Testis (tissue), 2 donors: ENCODE measurements at regions not wholly inside any gene's neighbourhood (a gene's known extent, or its start where the extent isn't known, plus 50 kb on each side); places are given as distances from the start of the nearest gene placed in this dataset.

Source experiments
- DNase-seq: peaks from one replicate; pipeline ENCODE4 v3.0.0-alpha.2; 2019
- H3K27ac ChIP-seq, 2 donors: fragments of 200-600 bp; sonication (generic); one replicate each; pipeline ENCODE4 v1.5.1; 2019
- H3K27me3 ChIP-seq: fragments of 200-600 bp; sonication (generic); one replicate; pipeline ENCODE4 v1.5.1; 2019
- H3K36me3 ChIP-seq: fragments of 200-600 bp; sonication (generic); one replicate; pipeline ENCODE4 v1.5.1; 2017; ENCODE audit warnings: low read depth; ENCODE audit errors: missing control alignments
- H3K4me1 ChIP-seq: fragments of 200-600 bp; sonication (generic); one replicate; pipeline ENCODE4 v1.5.1; 2019
- H3K4me3 ChIP-seq, 2 donors: fragments of 200-600 bp; sonication (generic); one replicate each; pipeline ENCODE4 v1.5.1; 2017 to 2019
- H3K9me3 ChIP-seq: fragments of 200-600 bp; sonication (generic); one replicate; pipeline ENCODE4 v1.5.1; 2017
- POLR2A ChIP-seq: fragments of 450-650 bp; IDR thresholded peaks from one replicate; pipeline ENCODE4 v1.6.1; 2017; ENCODE audit warnings: antibody characterized with exemption, mild to moderate bottlenecking, moderate library complexity
- WGBS, 2 donors: methylation state at CpG; one replicate each; pipeline ENCODE4 v1.1.5; 2018; 5-methylcytosine and 5-hydroxymethylcytosine counted together
- intact Hi-C: fragments of 100-400 bp; cut with DNase I; formaldehyde crosslinking; loops from one replicate; pipeline ENCODE4 v1.15.1; 2023; ENCODE audit warnings: low total_unique reads
- TF ChIP-seq, protein P1 (sequence below), 3 experiments: fragments of 450-650 bp in 2 of 3; fragments of 200-600 bp in 1 of 3; sonication (generic) in 1 of 3; IDR thresholded peaks; one replicate each; pipeline ENCODE4 v1.5.1; 2016 to 2019; ENCODE audit warnings: antibody characterized with exemption in 3 of 3, mild to moderate bottlenecking in 2 of 3, moderate library complexity in 1 of 3

DNA sequence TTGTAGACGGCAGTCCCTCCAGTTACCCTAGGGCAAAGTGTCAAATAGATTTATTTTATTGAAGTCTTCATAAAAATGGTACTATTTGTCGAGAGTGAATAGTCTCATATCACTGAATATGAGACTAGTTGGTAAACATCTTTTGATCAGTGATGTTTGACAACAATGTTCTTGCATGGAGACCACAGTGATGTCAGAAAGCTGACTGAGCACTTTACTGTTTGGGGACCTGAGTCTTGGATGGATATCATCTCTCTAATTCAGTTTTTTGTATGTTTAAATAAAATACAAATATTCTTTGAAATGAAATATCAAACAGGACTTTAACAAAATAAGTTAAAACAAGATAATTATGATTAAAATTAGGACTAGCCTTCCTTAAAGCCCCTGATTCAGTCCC lies 1315.4 kb upstream of the NRXN1 start:
- H3K4me3 ChIP-seq = no peak overlapping the region
- H3K36me3 ChIP-seq = no peaks in the 10 kb centered on the region
- 54 to 81% methylated on average over 2 of the region's 2 CpGs for WGBS, 2 donors
- no peak for TF ChIP-seq POLR2A
- TF ChIP-seq, protein P1, sequence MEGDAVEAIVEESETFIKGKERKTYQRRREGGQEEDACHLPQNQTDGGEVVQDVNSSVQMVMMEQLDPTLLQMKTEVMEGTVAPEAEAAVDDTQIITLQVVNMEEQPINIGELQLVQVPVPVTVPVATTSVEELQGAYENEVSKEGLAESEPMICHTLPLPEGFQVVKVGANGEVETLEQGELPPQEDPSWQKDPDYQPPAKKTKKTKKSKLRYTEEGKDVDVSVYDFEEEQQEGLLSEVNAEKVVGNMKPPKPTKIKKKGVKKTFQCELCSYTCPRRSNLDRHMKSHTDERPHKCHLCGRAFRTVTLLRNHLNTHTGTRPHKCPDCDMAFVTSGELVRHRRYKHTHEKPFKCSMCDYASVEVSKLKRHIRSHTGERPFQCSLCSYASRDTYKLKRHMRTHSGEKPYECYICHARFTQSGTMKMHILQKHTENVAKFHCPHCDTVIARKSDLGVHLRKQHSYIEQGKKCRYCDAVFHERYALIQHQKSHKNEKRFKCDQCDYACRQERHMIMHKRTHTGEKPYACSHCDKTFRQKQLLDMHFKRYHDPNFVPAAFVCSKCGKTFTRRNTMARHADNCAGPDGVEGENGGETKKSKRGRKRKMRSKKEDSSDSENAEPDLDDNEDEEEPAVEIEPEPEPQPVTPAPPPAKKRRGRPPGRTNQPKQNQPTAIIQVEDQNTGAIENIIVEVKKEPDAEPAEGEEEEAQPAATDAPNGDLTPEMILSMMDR (IDR thresholded peaks at IDR 0.05) = no peak
- intact Hi-C loops = no loop called here
- DNase-seq = no peak
- no peaks in the 10 kb centered on the region for H3K4me1 ChIP-seq
- H3K27ac ChIP-seq = no peak overlapping the region
- H3K27me3 ChIP-seq = no peaks in the 10 kb centered on the region
- H3K9me3 ChIP-seq = no peaks in the 10 kb centered on the region

DNA sequence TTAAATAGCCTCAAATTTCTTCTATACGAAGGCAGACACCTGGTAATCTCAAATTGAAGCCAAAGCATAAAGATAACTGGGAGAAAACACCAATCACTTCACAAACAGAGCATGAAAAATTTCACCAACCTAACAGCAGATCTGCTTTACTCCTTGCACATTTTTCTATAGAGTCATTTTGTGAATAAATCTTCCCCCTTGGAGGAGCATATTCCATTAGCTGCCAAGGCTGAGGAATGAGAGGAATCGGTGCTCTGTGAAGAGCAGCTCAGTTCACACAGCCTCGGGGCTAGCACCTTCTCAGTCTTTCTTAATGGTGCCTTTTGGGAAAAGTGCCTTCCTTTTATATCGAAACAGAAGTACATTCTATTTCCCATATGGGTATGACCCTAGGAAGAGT lies 1313.7 kb upstream of the NRXN1 start:
- H3K36me3 ChIP-seq = no peaks in the 10 kb centered on the region
- TF ChIP-seq, protein P1 (IDR thresholded peaks at IDR 0.05) = no peak
- intact Hi-C loops = no loop called here
- no peak overlapping the region for H3K4me3 ChIP-seq
- H3K4me1 ChIP-seq = no peaks in the 10 kb centered on the region
- DNase-seq = no peak
- 47 to 52% methylated on average over 4 of the region's 4 CpGs for WGBS, 2 donors
- no peak overlapping the region for H3K27ac ChIP-seq
- no peaks in the 10 kb centered on the region for H3K27me3 ChIP-seq
- no peaks in the 10 kb centered on the region for H3K9me3 ChIP-seq

- intact Hi-C loops = no loop called here
- Histone ChIP-seq H3K4me3 (no peak overlapping the region), H3K9me3 (no peaks in the 10 kb centered on the region), H3K27ac (no peak overlapping the region), H3K27me3 (no peaks in the 10 kb centered on the region), H3K36me3 (no peaks in the 10 kb centered on the region), H3K4me1 (no peaks in the 10 kb centered on the region)
- no peak for DNase-seq
- TF ChIP-seq, protein P1 (IDR thresholded peaks at IDR 0.05) = no peak
- no peak for TF ChIP-seq POLR2A
These were observed 1313.2 kb upstream of the NRXN1 start for GRCh38 chr2:52345082-52345481.

GRCh38 chr2:52343706-52344266 lies 1311.9 kb upstream of the NRXN1 start:
- no peak for DNase-seq
- no peaks in the 10 kb centered on the region for H3K36me3 ChIP-seq
- intact Hi-C loops = no loop called here

GRCh38 chr2:52343010-52343409 lies 1311.1 kb upstream of the NRXN1 start:
- H3K36me3 ChIP-seq = no peaks in the 10 kb centered on the region
- H3K4me3 ChIP-seq = no peak overlapping the region
- no peaks in the 10 kb centered on the region for H3K4me1 ChIP-seq
- no peak overlapping the region for H3K27ac ChIP-seq
- no peaks in the 10 kb centered on the region for H3K9me3 ChIP-seq
- TF ChIP-seq, protein P1 (IDR thresholded peaks at IDR 0.05) = no peak
- no peak for TF ChIP-seq POLR2A
- intact Hi-C loops = no loop called here
- no peak for DNase-seq
- 24 to 73% methylated on average over 1 of the region's 1 CpG for WGBS, 2 donors
- no peaks in the 10 kb centered on the region for H3K27me3 ChIP-seq

More at GRCh38 chr2:52343706-52344266, 1311.9 kb upstream of the NRXN1 start:
- WGBS, 2 donors = 63 to 67% methylated on average over 2 of the region's 2 CpGs
- Histone ChIP-seq H3K4me3 (no peak overlapping the region), H3K9me3 (no peaks in the 10 kb centered on the region), H3K27me3 (no peaks in the 10 kb centered on the region), H3K27ac (no peak overlapping the region), H3K4me1 (no peaks in the 10 kb centered on the region)
- TF ChIP-seq, protein P1 (IDR thresholded peaks at IDR 0.05) = no peak
- TF ChIP-seq POLR2A = no peak
